ENCODE measurements at regions not wholly inside any gene's neighbourhood (a gene's known extent, or its start where the extent isn't known, plus 50 kb on each side); places are given as distances from the start of the nearest gene placed in this dataset.
"Not testable (repeated sequence)": the region's sequence is repeated elsewhere in the genome, so short reads cannot be mapped to it uniquely, and the experiment has no call there.

DNA sequence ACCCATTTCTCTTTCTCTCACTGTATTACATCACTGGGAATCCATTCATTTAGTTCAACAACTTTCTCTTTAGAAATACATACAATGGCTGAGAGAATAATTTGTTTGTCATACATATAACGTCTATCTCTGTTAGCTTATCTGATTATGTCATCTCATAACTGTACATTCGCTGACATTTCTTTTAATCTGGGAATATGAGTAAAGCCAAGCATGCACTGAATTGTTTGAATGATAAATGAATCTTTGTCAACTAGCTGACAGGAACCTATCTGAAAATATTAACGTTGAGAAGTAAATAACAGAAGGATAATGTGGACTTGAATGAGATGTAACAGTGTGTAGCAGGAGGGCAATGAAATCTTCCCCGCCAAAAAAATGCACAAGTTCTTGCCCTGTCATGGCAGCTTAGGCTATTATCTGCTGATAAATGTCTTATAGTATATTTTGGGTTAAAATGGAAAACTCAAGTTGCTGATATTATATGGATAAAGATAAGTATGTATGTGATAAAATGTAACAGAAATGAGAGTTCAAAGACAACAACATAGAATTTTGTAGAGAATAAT lies 581.2 kb upstream of the ADGRB3 start:
- DNase-seq, result no peak

DNA sequence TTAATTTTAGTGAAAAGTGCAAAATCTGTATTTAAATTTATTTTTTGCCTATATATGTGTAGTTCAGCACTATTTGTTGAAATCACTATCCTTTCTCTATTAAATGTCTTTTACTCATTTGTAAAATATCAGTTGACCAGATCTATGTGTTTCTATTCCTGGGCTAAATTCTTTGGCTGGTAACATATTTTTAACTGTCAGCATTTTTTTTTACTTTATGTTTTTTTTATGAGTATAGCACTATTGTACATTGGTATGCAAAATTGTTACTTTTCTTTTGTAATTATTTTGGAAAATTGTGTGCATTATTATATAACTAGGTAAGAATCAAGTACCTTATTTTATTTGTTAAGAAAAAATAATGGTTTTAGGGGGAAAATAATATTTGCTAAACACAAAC lies 582.8 kb upstream of the ADGRB3 start:
- DNase-seq, result no peak

- DNase-seq, result no peak
Measured at GRCh38 chr6:68049562-68049961, 585.5 kb upstream of the ADGRB3 start.

- no peak for DNase-seq
Measured at GRCh38 chr6:68046756-68047155, 588.3 kb upstream of the ADGRB3 start.

GRCh38 chr6:68046302-68046701 lies 588.8 kb upstream of the ADGRB3 start:
- no peak for DNase-seq

DNA sequence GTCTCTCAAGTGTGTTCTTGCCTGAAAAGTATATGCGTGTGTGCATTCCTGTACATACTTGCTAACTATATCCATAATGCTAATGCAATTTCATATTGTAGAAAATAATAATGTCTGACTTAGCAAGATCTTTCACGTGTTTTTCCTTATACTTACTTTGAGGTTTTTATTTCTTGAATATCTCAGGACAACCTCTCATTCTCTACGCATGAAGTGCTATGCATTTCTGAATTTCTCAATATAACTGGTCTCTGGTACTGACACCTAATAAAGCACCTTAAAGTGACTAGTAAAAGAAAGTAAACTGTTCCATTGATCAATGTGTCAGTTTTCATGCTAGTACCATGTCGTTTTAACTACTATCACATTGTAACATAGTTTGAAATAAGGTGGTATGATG lies 589.9 kb upstream of the ADGRB3 start:
- no peak for DNase-seq

DNA sequence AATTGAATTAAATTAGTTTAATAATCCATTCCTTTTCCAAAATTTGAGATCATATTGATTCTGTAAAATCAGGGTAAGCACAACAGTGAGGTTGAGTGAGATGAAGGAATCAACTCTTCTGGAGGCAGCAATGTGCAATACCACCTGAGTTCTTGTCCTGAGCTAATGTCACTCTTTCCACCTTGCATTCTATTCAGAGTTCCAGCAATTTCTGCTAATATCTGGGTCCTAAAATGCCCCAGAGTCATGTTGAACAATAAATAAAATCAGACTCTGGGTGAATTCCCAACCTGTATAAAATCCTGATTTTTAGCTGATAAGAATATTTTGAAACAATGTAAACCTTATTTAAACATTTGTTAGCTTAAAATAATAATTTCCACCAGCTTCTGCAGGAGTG lies 590.8 kb upstream of the ADGRB3 start:
- DNase-seq, result no peak

DNA sequence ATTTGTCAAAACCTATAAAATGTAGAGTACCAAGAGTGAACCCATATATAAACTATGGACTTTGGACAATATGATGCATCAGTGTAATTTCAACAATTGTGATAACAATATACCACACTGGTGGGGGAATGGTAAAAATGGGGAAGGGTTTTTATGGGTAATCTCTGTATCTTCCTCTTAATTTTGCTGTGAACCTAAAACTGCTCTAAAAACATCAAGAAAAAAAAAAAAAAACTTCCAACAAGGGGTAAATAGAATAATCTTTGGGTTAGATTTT lies 592.0 kb upstream of the ADGRB3 start:
- DNase-seq, result no peak

DNA sequence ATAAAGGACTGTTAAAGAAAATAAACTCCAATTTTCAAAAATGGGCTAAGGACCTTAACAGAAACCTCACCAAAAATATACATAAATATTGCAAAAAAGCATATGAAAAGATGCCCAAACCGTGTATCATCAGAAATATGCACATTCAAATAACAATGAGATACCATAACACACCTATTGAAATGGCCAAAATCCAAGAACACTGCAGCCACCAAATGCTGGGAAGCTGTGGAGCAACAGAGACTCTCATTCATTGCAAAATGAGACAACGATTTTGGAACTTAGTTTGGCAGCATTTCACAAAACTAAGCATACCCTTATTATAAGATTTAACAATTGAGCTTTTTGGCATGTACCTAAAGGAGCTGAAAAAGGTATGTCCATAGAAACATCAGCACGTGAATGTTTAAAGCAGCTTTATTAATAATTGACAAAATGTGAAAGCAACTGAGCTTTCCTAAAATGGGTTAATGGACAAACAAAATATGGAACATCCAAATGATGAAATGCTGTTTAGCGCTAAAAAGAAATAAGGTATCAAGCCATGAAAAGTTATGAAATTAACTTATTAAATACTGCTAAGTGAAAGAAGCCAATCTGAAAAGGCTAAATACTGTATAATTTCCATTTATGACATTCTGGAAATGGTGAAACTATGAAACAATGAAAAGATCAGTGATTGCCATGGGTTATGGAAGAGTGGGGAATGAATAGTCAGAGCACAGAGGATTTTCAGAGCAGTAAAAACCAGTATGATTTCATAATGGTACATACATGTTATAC lies 592.6 kb upstream of the ADGRB3 start:
- DNase-seq, result no peak

- no peak for DNase-seq
Measured at GRCh38 chr6:68040780-68041179, 594.3 kb upstream of the ADGRB3 start.

DNA sequence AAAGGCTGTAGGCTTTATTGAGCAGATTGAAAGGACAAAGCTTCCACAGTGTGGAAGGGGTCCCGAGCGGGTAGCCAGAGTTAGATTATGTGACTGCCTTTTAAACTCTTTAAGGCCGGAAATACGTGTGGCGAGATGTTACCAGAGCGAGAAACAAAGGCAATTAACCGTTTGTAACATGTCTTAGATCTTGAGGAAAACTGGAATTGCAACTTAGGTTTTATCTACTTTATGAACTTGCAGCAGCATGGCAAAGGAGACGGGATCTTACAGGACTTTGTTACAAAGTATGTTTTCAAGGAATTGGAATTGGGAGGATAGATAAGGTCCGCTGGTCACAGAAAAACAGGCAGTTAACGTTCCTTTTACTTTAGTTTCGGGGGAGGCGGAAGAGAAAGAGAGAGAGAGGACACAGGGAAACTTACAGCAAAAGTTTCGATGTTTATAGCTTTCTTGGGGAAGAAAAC lies 594.7 kb upstream of the ADGRB3 start:
- DNase-seq, result no peak

- no peak for DNase-seq
Measured at GRCh38 chr6:68039641-68040311, 595.3 kb upstream of the ADGRB3 start.

DNA sequence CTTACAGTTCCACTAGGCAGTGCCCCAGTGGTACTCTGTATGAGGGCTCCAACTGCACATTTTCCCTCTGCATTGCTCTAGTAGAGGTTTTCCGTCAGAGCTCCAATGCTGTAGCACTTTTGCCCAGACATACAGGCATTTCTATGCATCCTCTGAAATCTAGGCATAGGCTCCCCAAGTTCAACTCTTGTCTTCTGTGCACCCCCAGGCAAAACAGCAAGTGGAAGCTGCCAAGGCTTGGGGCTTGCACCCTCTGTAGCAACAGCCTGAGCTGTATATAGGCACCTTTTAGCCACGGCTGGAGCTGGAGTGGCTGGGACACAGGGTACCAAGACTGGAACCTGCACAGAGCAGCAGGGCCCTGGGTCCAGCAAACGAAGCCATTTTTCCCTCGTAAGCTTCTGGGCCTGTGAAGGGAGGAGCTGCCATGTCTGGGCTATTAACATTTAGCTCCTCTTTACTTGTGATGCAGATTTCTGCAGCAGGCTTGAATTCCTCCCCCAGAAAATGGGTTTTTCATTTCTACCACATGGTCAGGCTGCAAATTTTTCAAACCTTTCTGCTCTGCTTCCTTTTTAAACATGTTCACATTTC lies 596.2 kb upstream of the ADGRB3 start:
- no peak for DNase-seq

- no peak for DNase-seq
Measured at GRCh38 chr6:68032217-68032616, 602.9 kb upstream of the ADGRB3 start.

GRCh38 chr6:68031054-68031453 lies 604.0 kb upstream of the ADGRB3 start:
- DNase-seq, result no peak

DNA sequence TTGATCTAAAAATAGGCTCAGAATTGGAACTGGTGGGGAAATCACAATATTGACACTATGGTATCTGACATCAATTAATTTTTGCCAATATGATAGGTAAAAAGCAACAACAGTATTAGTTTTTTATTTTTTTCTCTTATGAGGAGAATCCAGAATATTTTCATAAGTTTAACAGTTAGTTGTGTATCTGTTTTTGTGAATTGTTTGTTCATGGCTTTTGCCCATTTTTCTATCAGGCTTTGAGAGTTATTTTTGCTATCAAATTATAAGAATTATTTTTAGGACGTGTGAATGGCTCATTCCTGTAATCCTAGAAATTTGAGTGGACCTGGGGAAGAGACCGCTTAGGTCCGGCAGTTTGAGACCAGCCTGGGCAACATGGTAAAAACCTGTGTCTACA lies 608.6 kb upstream of the ADGRB3 start:
- DNase-seq, result no peak

DNA sequence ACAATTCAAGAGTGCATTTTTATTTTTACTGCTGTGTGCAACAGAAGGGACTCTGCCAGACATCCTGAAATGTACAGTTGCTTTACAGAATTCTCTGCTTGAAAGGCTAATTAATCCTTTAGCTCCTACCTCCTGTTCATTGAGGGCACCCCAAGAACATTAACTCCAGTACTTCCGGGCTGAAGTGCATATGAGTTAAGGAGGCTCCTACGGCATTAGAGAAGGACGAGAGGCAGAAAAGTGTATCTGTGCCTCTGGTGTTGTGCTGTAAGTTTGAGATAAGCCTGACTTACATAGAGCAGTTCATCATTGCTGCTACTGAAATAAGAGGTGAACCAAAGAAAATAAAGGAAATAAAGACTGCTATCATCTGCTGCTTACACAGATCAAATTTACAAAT lies 609.3 kb upstream of the ADGRB3 start:
- DNase-seq, result no peak

- no peak for DNase-seq
Measured at GRCh38 chr6:68024570-68025269, 610.4 kb upstream of the ADGRB3 start.

GRCh38 chr6:68022968-68023367 lies 612.1 kb upstream of the ADGRB3 start:
- not testable (repeated sequence) for DNase-seq

DNA sequence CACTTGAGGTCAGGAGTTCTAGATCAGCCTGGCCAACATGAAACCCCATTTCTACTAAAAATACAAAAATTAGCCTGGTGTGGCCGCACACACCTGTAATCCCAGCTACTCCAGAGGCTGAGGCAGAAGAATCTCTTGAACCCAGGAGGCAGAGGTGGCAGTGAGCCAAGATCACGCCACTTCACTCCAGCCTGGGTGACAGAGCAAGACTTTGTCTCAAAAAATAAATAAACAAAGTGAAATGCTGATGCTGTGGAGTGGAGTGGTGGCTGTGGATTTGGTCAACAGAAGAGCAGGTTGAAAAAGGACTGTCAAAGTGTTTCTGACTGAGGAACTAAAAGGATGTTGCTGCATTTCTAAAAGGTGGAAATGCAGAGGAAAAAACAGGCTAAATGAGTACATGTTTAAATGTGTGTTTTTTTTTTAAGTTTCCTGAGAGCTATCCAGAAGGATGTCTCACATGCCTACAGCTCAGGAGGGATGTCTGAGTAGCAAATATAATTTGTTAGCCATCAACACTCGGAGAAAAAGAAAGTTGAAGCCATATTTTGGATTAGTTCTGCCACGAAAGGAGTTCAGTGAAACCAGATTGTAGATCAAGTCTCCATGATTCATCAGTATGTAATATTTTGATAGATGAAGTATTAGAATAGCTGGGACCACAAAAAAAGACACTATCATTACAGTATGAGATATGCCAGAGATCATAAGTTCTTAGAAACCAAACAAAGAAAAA lies 621.1 kb upstream of the ADGRB3 start:
- no peak for DNase-seq

- DNase-seq, result no peak
Measured at GRCh38 chr6:68012822-68013221, 622.3 kb upstream of the ADGRB3 start.

DNA sequence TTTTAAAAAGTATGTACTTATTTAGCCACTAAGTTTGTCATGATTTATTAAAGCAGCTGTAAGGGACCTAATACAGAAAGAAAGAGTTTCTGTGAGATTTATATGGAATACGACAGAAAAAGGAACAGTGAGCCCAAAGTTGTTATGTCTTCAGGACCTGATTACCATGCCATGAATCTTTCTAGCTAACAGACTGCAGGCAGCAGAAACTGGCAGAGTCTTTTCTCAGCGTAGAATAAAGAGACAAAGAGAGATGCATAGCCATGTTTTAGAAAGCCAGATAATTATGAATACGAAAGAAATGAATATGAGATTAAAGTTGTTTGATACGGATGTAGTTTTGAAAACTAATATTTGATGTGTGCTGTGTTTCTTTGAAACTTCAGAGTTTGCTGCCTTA lies 624.1 kb upstream of the ADGRB3 start:
- DNase-seq, result no peak

GRCh38 chr6:68008445-68008844 lies 626.6 kb upstream of the ADGRB3 start:
- DNase-seq, result no peak

Data from retina (tissue), 1 donor.